HUES64 (cell line): ENCODE measurements at regions not wholly inside any gene's neighbourhood (a gene's known extent, or its start where the extent isn't known, plus 50 kb on each side); places are given as distances from the start of the nearest gene placed in this dataset.

ENCODE experiments used
- H3K27ac ChIP-seq: 2 replicates; pipeline ENCODE4 v1.7.0; 2013; ENCODE audit warnings: low read depth, low read length, inconsistent platforms
- H3K27me3 ChIP-seq: 2 replicates; pipeline ENCODE4 v1.6.1; 2013; ENCODE audit warnings: mild to moderate bottlenecking, low read length; ENCODE audit not compliant: insufficient read depth
- H3K36me3 ChIP-seq: 2 replicates; pipeline ENCODE4 v1.6.1; 2013; ENCODE audit warnings: mild to moderate bottlenecking, low read length; ENCODE audit not compliant: insufficient read depth
- H3K4me1 ChIP-seq: 2 replicates; pipeline ENCODE4 v1.6.1; 2013; ENCODE audit warnings: mild to moderate bottlenecking, low read length, moderate library complexity; ENCODE audit not compliant: insufficient read depth
- H3K4me3 ChIP-seq: 2 replicates; pipeline ENCODE4 v1.5.1; 2013; ENCODE audit warnings: mild to moderate bottlenecking, low read length, moderate library complexity
- H3K9ac ChIP-seq: 2 replicates; pipeline ENCODE4 v1.6.1; 2013; ENCODE audit warnings: mild to moderate bottlenecking, low read depth, low read length
- H3K9me3 ChIP-seq: 2 replicates; pipeline ENCODE4 v1.6.1; 2013; ENCODE audit warnings: low read depth, low read length; ENCODE audit not compliant: insufficient read depth
- WGBS: fragments of 150-250, 120-280 bp; methylation state at CpG from one replicate; pipeline ENCODE4 v1.1.7; 2013; ENCODE audit warnings: missing lambda C conversion rate; 5-methylcytosine and 5-hydroxymethylcytosine counted together

DNA sequence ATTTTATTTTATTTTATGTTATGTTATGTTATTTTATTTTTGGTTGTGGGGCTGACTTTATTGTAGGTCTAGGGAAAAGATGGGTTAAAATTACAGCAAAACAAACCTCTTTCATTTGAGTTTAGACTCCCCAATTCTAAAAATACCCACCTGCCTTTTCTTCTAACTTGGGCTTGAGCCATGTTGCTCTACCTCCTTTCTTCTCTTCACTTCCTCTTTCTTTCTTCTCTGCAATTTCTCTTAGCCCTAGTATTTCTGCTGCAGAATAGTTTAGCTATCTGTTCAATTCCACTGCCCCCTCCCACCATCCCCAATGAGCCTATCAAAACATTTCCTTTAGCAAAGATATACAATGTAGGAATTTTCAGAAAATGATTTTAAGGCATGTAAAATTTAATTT lies 653.3 kb downstream of the ARAP2 start:
- Histone ChIP-seq H3K4me3 (no peak overlapping the region), H3K36me3 (no peaks in the 10 kb centered on the region), H3K27ac (no peak overlapping the region), H3K4me1 (no peaks in the 10 kb centered on the region), H3K9me3 (no peaks in the 10 kb centered on the region), H3K9ac (no peak overlapping the region), H3K27me3 (no peaks in the 10 kb centered on the region)

GRCh38 chr4:35604252-35604651 lies 640.1 kb downstream of the ARAP2 start:
- WGBS: 100% methylated on average over 2 of the region's 3 CpGs
- Histone ChIP-seq H3K4me1 (no peaks in the 10 kb centered on the region), H3K9me3 (no peaks in the 10 kb centered on the region), H3K27me3 (no peaks in the 10 kb centered on the region), H3K27ac (no peak overlapping the region), H3K36me3 (no peaks in the 10 kb centered on the region), H3K9ac (no peak overlapping the region), H3K4me3 (no peak overlapping the region)

DNA sequence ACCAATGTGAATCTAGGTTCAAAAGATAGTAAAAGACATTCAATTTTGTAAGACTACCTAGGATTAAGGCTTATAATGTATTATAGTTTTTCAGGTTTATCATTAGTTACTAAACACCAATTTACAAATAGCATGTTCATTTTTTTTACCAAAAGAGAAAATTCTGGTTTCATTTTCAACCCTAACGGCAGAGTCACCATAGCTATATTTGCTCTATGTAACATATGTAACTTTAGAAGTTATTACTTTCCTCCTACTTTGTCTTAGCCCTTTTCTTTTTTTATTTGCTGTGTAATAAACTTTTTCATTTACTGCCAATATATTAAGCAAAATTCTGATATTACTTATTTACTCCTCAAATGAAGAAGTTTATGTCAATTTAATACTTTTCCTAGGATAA lies 639.6 kb downstream of the ARAP2 start:
- no CpG with 5 or more reads among the region's 1 CpG for WGBS
- no peak overlapping the region for H3K9ac ChIP-seq

GRCh38 chr4:35608205-35608604 lies 636.1 kb downstream of the ARAP2 start:
- Histone ChIP-seq H3K27me3 (no peaks in the 10 kb centered on the region), H3K36me3 (no peaks in the 10 kb centered on the region), H3K4me3 (no peak overlapping the region), H3K27ac (no peak overlapping the region), H3K9ac (no peak overlapping the region), H3K4me1 (no peaks in the 10 kb centered on the region), H3K9me3 (no peaks in the 10 kb centered on the region)

More for the DNA sequence above, 639.6 kb downstream of the ARAP2 start:
- H3K27me3 ChIP-seq: no peaks in the 10 kb centered on the region
- H3K4me3 ChIP-seq: no peak overlapping the region
- no peaks in the 10 kb centered on the region for H3K9me3 ChIP-seq
- no peaks in the 10 kb centered on the region for H3K36me3 ChIP-seq
- H3K4me1 ChIP-seq: no peaks in the 10 kb centered on the region
- no peak overlapping the region for H3K27ac ChIP-seq

DNA sequence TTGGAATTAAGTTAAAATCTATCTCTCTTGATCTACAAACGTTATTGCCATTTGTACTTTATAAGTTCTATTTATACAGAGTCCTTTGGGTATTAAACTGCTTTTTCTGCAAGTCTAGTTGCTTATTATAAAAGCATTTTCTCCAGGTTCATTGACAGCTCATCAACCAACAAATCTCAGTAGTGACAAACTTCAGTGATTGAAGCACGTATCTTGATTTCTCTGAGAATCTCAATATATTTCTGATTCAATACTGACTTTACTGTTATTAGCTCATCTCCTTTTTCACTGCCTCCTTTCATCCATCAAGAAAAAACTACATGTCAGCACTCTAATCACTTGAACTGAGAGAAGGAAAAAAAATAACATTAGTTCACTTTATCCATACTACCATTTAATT lies 630.2 kb downstream of the ARAP2 start:
- WGBS: 93% methylated on average over 1 of the region's 2 CpGs
- Histone ChIP-seq H3K27ac (no peak overlapping the region), H3K27me3 (no peaks in the 10 kb centered on the region), H3K4me3 (no peak overlapping the region), H3K9me3 (no peaks in the 10 kb centered on the region), H3K9ac (no peak overlapping the region), H3K4me1 (no peaks in the 10 kb centered on the region), H3K36me3 (no peaks in the 10 kb centered on the region)

- Histone ChIP-seq H3K4me1 (no peaks in the 10 kb centered on the region), H3K4me3 (no peak overlapping the region), H3K36me3 (no peaks in the 10 kb centered on the region), H3K9ac (no peak overlapping the region), H3K9me3 (no peaks in the 10 kb centered on the region), H3K27ac (no peak overlapping the region), H3K27me3 (no peaks in the 10 kb centered on the region)
- WGBS: 81% methylated on average over 3 of the region's 3 CpGs
These were observed 604.4 kb downstream of the ARAP2 start for GRCh38 chr4:35639929-35640328.

DNA sequence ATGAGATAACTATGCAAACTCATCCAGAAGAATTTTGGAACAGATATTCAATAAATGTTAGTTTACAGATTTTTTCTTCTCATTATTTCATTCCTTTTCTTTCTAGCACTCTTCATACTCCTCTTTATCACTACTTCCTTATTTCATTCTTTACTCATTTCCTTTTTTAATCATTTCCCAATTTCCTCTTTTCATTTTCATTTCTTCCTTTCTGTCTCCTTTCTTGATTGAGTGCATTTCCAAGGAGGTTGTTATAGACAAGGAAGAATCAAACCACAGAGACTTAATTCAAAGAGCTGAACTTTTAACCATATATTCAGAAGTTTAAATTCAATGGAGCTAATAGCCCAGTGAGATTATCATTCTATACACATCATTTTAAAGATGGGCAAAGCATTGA lies 600.7 kb downstream of the ARAP2 start:
- Histone ChIP-seq H3K9ac (no peak overlapping the region), H3K27me3 (no peaks in the 10 kb centered on the region), H3K9me3 (no peaks in the 10 kb centered on the region), H3K27ac (no peak overlapping the region), H3K4me1 (no peaks in the 10 kb centered on the region), H3K36me3 (no peaks in the 10 kb centered on the region), H3K4me3 (no peak overlapping the region)

DNA sequence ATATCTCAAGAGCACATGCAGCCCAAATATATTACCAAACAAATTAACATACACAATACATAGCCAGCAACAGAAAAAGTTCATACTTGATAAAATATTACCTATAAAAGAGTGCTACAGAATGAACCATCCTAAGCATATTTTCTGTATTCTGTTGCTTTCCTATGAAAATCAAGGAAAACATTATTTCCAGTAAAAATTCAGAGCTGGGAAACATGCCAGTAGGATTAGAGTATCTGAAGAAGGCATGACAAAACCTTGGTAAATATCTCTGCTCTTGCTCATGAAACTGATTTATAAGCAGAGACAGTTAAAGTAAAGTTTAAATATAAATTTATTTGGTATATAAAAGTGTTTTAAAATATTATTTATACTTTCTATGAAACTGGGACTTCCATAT lies 599.7 kb downstream of the ARAP2 start:
- no peak overlapping the region for H3K9ac ChIP-seq
- no peaks in the 10 kb centered on the region for H3K27me3 ChIP-seq
- H3K9me3 ChIP-seq: no peaks in the 10 kb centered on the region
- no peak overlapping the region for H3K4me3 ChIP-seq
- no peak overlapping the region for H3K27ac ChIP-seq
- H3K4me1 ChIP-seq: no peaks in the 10 kb centered on the region
- H3K36me3 ChIP-seq: no peaks in the 10 kb centered on the region

GRCh38 chr4:35649011-35649410 lies 595.3 kb downstream of the ARAP2 start:
- WGBS: 94% methylated on average over 3 of the region's 3 CpGs

DNA sequence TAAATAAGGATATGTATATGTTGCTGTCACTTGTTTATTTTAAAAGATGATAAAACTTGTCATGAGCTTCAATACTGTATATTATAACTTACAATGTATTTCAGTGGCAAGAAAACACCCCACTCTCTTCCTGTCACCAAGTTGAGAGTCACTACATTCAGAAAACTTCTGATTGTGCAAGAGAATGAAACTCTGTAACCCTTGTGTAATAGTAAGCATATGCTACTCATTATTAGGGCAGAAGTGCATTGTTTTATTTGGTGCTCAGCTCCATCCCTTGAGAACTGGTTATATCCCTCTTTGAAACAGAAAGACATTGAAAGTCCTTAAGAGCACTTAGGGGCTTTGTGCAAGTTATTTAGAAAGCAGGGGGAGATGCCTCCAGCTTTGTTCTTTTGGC lies 594.5 kb downstream of the ARAP2 start:
- Histone ChIP-seq H3K9me3 (no peaks in the 10 kb centered on the region), H3K36me3 (no peaks in the 10 kb centered on the region), H3K27ac (no peak overlapping the region), H3K27me3 (no peaks in the 10 kb centered on the region), H3K4me1 (no peaks in the 10 kb centered on the region), H3K9ac (no peak overlapping the region), H3K4me3 (no peak overlapping the region)

More at GRCh38 chr4:35649011-35649410, 595.3 kb downstream of the ARAP2 start:
- Histone ChIP-seq H3K9me3 (no peaks in the 10 kb centered on the region), H3K9ac (no peak overlapping the region), H3K4me3 (no peak overlapping the region), H3K36me3 (no peaks in the 10 kb centered on the region), H3K27me3 (no peaks in the 10 kb centered on the region), H3K27ac (no peak overlapping the region), H3K4me1 (no peaks in the 10 kb centered on the region)

DNA sequence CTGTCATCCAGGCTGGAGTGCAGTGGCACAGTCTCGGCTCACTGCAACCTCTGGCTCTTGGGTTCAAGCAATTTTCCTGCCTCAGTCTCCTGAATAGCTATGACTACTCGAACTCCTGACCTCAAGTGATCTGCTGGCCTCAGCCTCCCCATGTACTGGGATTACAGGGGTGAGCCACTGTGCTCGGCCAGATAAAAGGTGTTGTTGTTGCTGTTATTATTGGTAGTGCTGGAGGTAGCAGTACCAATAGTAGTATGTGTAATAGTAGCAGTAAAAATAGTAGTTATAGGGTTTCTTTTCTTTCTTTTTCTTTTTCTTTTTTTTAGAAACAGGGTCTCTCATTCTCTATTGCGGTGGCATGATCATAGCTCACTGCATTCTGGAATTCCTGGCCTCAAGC lies 592.1 kb downstream of the ARAP2 start:
- H3K27me3 ChIP-seq: no peaks in the 10 kb centered on the region
- H3K27ac ChIP-seq: no peak overlapping the region
- no peaks in the 10 kb centered on the region for H3K9me3 ChIP-seq
- no peak overlapping the region for H3K4me3 ChIP-seq
- no peaks in the 10 kb centered on the region for H3K36me3 ChIP-seq
- WGBS: 94% methylated on average over 4 of the region's 4 CpGs
- H3K4me1 ChIP-seq: no peaks in the 10 kb centered on the region
- H3K9ac ChIP-seq: no peak overlapping the region

GRCh38 chr4:35653451-35653850 lies 590.9 kb downstream of the ARAP2 start:
- no peak overlapping the region for H3K4me3 ChIP-seq
- no peaks in the 10 kb centered on the region for H3K4me1 ChIP-seq
- no peaks in the 10 kb centered on the region for H3K9me3 ChIP-seq
- no peak overlapping the region for H3K27ac ChIP-seq
- no peaks in the 10 kb centered on the region for H3K27me3 ChIP-seq
- no peak overlapping the region for H3K9ac ChIP-seq
- H3K36me3 ChIP-seq: no peaks in the 10 kb centered on the region
